GM19043 (cell line): ENCODE measurements at regions not wholly inside any gene's neighbourhood (a gene's known extent, or its start where the extent isn't known, plus 50 kb on each side); places are given as distances from the start of the nearest gene placed in this dataset.
"Not testable (repeated sequence)": the region's sequence is repeated elsewhere in the genome, so short reads cannot be mapped to it uniquely, and the experiment has no call there.

Experiments used
- ATAC-seq: cut with Tn5 transposase; IDR thresholded peaks from one replicate; pipeline ENCODE4 v1.9.1; 2021; ENCODE audit warnings: low read depth; ENCODE audit not compliant: unreplicated experiment

DNA sequence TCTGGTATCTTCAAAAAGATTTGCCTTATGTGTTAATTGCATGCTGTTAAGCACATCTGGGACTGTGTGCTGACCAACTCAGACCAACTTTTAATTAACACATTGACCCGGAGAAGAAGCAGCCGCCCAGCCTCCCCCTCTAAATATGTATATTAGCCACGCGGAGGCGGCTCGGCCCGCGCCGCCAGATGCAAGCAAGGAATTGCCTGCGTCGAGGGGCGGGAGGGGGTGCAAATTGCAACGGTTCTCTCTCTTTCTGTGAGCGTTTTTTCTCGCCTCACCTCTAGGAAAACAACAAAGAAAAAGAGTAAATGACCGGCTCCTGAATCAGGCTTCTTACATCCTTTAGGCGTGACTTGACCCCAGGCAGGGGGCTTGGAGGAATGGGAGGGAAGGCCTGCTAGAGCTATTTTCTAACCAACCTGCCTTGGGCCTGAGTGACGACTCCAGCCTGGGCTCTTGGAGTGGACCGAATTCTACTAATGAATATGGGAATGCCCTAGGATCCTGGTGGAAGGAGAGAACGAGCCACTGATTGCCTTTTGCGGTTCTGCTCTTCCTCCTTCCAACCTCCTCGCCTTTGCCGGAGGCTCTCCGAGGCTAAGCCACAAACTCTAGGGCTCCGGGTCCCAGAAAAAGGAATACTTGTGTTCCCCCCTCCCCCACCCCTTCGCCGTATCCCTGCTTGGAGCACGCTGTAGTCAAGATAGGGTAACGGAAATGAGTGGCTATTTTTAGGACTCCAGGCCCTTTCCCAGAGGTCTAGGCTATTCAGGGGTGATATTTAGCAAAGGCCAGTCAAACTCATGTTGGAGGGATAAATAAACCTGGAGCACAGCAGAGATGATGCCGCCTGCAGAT is 417.0 kb upstream of the ESRRG start:
- ATAC-seq = no peak

DNA sequence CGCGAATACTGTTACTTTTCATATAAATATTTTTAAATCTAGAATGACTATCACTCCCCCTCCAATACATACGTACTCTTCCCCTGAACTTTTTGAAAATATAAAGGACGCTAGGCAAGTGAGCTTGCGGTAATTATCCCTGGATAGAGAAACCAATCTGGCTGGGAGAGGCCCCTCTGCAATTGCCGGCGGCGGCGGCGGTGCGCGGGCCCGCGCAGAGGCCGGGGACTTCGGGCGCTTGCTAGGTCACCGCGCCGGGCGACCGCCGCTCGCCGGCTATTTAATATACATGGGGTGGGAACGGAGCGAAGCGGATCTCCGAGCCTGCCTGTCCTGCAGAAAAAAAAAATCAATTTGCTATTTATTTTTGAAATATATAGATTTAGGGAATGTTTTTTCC is 416.3 kb upstream of the ESRRG start:
- ATAC-seq = no peak

DNA sequence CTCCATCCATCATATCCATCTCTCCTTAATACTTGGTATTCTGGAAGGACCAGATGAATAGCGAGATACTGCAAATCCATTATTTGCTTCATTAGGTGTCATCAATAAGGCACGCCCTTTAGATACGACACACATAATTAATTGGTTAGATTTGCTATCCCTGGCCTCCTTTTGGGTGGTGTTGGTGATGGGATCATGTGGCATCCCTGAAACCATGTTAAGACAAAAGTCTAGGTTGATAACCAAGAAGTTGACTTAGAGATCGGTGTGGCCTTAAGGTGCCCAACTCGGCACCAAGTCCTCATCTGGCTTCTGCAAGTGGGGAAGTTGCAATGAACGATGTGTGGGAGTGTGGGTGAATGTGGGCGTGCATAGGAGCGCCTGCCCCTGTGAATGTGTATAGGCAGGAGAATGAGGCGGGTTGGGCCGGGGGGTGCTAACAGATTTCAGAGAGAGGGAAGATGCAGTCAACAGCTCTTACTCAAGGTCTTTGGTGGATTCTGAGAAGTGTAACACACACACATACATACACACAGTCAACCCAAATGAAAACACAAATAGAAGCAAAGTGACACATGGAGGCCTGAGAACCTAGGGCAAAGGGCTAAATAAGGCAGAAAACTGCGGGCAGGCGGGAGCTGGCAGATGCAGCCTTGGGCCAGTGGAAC is 415.7 kb upstream of the ESRRG start:
- ATAC-seq = no peak

DNA sequence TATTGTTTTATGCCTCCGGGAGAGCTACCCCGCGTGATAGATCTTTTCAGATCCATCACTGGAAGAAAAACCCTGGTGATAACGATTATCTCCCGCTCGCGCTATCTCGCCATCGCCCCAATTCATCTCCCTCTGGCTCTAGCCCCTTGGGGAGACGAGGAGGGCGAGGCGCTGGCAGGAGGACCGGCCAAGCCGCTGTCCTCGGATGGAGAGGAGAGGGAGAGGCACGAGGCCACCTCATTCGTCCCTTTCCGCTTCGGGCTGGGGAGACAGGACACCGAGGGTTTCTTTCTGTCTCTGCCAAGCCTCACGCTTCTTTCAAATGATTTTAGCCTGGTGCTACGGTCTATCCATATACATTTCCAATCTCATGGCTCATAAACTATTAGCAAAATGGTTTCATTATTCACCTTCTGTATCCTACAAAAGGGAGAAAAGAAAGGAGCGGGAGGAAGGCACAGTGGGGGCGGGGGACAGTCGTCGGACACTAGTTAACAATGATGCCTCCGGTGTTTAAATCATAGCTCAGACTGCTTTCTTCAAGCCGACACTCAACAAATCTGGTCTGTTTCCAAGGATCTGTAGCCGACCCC is 415.0 kb upstream of the ESRRG start:
- ATAC-seq = no peak

DNA sequence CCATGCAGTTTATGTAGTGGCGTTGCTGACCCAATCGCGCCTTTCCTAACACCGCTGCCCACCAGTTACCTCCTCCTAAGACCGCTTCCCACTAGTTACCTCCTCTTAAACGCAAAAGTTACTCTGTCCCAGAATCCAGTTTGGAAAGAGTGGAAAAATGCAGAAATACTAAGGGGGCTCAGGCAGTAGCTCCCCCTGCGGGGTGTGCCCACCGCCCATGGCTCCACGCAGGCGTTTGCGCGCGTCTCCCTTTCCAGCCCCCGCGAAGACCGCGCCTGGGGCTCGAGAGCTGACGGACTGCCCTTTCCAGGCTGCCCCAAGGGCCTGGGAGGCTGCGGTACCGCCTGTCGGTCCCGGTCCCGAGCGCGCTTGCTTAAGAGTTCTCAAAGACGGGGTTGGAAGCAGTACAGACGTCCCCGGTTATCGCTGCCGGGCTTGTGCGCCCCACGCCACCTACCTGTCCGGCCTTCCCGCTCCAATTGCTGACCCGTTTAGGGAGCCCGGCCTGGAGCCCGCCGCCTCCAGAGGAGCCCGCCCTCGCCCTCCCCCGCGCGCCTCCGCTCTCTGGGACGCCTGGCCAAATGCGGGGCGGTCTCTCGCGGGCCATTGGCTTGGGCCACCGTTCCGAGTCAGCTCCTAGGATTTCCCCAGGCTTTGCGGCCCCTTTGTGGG is 414.1 kb upstream of the ESRRG start:
- no peak for ATAC-seq

DNA sequence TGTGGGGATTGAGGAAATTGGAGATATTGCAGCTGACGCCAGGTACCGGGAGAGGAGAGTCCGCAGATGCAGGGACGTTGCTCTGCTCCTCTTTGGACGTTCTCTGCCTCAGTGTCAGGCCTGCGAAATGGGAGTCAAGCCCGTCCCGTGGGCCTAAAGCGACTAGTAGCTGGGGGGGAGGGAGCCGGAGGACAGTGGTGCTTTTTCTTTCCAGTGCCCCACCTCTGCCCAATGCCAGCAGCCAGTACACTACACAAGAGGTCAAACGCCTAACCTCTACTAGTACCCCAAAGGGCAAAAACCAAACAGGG is 413.6 kb upstream of the ESRRG start:
- no peak for ATAC-seq

DNA sequence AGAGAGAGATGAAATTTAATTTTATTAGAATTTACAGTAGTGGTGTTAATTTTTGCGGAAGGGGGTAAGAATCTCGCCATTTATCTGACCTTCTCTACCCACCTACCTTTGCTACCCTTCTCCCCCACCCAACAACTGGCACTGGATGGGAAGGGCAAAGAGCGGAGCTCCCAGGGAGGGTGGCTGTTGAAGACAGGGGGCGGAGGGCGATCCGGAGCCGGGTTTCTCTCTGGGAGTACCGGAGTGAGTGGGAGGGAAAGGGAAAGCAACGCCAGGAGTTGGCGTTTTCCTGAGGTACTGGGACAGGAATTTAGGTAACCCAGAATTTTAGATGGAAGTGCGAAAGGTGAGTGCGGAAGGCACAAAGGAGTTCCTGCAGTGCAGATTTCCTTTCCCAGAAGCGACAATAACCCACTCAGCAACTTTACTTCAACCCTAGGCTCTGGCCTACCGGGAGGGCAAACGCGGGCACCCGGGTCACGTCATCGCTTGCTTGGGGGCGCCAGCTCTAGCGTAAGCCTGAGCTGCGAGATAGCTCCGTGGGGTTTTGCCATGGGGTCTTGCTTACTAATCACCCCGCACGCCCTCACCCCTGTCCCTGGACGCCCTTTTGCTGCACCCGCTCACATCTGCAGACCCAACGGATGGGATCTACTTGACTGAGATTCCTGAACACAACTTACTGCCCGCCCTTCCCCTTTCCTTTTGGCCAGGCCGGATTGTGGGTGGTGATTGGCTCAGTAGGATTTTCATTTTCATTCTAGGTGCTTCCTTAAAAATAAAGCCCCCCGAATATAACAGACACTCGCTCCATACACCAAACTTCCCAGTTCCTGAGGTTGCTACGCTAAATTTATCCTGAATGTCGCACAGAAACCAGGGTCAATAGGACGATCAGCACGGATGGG is 413.0 kb upstream of the ESRRG start:
- ATAC-seq = no peak

DNA sequence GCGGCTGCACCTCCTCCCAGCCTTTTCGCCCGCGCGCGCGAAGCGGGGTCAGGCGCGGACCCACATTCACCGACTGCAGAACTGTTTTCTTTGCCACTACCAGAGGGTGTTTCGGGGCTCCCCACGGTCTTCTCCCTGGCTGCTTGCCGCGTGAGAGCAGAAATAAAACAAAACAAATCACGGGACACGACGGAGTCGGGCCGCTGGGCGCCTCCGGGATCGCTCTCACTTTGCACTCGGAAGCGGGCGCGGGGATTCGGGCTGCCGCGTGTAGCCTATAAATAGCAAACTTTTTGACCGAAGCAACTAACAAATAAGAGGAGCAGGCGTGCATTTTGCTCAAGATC is 412.3 kb upstream of the ESRRG start:
- no peak for ATAC-seq

DNA sequence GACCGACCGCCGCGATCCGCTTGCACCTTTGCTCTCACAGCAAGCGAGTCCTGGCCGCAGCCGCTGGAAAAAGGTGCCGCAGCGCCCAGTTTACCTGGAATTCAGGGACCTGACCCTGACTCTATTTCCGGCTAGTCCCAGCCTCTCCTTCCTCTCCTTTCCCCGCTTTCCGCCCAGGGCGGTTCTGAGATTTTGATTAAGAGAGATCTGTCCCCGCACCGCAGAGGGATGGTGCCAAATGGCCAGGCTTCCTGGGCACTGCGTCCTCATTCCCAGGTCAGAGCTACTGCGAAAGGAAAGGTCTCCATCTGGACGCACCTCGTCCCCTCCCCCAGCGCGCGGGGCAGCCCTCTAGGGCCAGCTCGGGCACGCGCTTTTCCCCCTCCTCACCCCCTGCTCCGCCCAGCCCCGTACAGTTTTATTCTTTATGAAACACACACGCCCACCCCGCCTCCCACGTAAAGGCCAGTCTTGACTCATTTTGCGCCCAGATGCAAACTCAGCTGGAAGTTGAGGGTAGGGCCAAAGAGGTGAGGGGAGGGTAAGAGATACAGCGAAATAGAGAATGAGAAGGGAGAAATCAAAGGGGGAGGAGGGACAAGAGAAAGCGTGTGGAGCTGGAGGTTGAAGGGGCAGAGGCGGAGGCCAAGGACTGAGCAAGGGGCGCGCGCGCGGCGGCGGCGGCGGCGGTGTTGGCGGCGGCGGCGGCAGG is 411.8 kb upstream of the ESRRG start:
- no peak for ATAC-seq

DNA sequence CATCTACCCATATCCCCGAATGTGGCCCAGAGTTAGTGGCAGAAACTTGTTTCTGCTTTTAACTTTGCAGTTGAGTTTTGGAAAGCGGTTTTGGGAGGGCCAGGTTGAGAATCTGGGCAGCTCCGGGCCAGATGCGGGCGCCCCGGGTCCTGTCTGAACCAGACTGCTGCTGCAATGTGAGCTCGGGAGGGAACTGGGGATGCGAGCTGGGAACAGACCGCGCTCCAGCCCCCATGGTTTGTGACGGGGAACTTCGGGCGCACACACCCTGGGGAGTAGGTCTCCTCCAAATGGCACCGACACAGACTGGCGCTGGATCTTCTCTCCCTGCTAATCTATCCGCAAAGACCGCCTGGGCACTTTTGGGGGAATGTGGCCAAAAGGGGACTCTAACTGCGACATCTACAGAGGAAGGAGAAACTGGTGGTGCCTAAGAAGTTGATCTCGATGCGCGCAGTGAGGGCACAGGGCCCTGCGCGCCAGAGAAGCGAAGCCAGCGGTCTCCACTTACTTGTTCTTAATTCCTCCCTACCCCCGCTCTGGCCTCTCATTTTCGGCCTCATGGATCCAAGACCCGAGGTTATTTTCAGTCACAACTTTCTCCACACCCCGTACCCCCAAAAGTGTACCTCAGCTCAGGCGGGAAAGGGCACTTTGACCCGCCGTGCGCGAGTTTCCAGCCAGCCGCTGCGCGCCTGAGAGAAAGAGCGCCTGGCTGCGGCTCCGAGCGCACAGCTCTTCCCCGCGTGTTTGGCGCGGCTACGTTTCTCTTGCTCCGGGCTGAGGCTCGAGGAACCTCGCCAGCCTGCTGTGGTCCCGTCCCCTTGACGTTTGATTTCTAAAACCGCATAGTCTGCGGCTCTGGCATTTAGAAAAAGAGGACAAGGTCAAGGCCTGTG is 411.0 kb upstream of the ESRRG start:
- no peak for ATAC-seq

DNA sequence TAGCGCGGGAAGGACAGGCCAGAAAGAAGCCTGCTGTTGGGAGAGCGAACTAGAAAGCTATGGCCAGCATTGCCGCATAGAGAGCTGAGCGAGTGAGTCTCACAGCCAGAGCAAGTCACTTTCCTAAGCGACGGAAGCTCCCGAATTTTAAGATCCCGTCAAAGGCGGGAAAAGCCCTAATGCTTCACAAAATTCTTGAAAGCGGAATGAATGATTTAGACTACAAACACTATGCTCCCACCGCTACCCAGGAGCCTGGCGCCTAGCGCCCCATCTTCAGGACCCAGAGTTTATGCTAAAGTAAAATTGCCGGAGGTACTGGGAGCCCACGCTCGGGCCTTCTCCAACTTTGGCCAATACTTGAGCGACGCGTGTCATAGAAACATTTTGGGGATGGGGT is 409.9 kb upstream of the ESRRG start:
- no peak for ATAC-seq

DNA sequence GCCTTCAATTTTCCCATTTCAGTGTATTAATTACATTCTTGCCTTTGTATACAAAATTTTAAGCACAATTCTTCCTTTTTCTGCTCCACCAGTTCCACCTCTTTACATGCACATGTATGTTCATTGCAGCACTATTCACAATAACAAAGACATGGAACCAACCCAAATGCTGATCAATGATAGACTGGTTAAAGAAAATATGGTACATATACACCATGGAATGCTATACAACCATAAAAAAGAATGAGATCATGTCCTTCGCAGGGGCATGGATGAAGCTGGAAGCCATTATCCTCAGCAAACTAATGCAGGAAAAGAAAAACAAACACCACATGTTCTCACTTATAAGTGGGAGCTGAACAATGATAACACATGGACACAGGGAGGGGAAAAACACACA is 400.1 kb upstream of the ESRRG start:
- not testable (repeated sequence) for ATAC-seq

DNA sequence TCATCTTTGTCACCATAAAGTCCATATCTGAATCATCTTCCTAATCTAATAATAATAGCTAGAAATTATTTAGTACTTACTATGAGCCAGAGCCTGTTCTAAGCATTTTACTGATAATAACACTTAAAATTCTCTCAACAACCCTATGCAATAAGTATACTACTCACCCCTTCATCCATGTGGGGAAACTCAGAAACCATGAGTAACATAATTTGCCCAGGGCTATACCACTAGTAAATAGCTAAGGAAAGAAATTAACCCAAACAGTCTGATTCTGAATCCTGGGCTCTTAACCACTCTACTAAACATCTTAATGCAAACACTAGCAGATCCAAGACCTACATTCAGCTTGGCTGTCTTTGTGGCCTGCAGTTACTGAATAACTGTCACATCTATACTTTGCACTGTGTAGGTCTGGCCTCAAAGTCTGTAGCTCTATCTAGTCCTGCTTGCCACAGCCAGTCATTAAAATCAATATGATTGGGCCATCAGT is 394.8 kb upstream of the ESRRG start:
- ATAC-seq = no peak

DNA sequence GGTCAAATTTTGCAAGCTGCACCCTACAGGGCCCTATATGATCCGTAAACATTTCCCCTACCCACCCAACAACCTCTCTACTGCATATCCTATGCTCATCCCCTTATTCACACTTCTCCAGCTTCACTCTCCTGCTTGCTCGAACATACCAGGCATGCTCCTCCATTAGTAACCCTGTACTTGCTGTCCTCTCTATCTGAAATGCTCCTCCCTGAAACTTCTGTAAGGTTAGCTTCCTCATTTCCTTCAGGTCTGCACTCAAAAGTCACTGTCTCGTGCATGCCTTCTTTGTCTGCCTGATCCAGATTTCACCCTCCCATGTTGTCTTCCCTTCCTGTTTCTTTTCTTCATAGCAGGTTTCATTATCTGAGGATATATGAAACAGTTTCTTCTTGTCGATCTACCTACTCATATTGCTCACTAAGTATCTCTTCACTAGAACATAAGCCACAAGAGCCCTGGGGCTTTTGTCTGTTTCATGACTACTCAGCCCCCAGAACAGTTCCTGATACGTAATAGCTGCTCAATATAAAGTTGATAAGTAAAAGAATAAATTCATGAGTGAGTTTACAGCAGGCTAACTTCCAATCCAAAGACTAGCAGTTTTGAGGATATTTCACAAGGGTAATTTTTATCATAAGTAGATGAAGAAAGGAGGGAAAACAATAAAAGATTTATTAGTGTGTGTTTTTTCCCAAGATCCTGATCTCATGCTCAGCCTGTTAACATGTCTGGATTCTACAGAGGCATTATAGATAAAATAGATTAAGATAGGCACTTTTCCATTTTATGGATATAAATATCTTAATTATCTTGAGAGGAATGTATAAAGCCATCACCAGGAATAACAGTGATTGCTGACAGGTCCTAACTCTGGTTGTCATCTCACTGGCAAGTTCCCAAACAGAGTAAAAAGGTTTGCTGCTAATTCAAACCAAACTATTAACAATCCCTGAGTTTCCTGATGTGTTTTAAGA is 392.5 kb upstream of the ESRRG start:
- ATAC-seq = no peak

DNA sequence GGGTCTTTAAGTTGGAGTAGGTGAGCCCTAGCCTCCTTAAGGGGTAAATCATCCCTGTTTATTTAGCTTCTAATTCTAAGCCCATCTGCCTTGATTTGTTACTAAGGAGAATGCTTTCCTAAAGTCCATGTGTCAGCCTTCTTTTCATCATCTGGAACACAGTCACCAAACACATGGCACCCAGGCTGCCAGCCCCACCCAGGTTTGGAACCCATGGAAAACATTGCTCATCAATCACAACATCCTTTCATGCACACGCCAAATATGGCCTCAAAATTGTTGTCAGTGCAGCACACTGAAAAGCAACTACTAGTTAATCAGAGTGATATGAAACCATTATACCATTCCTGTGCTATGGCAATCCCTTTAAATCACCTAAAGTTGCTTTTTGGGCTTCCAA is 386.7 kb upstream of the ESRRG start:
- no peak for ATAC-seq

DNA sequence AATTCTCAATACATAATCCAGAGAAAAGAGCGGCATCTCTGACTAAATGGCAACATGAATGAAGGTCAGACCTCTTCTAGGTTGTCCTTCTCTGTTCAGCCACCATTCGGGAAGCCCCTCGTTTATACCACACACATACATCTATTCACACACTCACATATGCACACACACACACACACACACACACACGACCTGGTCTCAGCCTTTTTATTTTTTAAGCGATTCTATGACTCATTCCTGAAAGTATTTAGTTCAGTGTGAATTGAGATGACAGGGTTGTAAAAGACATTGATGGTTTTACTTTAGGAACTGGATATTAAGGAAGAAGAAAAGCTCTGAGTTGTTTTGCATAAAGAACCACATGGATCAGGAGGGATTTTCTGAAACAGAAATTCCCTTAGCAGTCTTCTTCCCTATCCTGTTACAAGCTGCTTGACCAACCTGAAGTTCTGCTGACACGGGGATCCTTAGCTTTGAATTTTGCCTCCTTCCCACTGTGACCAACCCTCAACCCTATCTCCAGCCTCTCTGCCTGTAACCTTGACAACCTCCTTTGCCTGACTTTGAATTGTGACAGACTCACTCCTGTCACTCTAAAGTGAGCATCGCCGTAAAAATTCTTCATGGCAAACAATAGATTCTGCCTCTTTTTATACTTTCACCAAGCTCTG is 383.1 kb upstream of the ESRRG start:
- no peak for ATAC-seq

DNA sequence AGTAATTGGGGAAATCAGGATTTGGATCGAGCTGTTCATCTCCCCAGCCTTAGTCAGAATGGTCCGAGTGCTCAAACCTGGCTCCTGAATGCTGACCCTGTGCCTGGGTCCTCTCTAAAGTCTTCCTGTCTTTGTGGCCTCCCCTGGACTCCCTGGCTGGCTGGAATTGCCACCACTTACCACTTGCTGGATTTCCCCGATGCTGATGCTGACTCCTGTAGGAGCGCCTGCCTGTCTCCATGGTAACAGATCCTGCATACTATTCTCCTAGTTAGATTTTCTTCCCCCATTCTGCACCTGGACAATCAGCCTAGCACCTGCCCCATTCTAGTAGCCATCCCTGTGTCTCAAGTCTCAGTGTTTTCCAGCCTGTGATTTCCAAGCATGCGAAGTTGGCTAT is 382.2 kb upstream of the ESRRG start:
- ATAC-seq = no peak
